ENCODE measurements at regions not wholly inside any gene's neighbourhood (a gene's known extent, or its start where the extent isn't known, plus 50 kb on each side); places are given as distances from the start of the nearest gene placed in this dataset.

DNA sequence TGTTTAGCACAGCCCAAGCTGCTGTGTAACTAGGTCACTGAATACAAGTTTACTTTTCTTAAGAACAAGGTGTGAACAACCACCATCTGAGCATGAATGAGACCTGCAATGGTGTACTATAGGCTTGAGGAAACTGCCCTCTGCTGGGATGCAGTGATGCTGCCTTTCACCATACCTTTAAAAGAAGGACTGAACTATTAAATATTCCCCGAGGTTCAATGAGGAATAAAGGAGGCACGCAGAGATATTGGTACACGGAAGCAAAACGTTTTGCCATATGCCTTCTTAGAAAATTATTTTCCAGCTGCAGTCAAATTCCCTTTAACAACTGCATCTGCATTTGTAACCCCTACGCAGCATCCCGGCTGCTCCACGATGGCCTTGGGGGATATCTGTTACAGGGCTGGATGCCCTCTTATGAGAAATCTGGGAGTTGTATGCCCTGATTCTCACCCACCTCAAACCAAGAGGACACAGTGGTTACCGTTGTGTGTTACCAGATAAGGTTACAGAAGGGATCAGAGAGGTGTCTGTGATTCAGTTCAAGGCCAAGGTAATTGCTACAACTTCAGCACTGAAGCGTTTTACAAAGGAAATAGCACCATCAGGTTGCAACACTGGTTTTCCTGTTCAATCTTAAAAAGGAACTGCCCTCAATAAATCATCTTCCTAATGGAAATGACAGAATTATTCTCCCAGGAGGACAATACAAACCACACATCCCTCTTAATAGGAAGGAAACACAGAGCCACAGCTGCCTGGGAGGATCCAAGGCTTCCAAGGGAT, 470.5 kb downstream of the LTN1 start:
- TF ChIP-seq, protein P1, sequence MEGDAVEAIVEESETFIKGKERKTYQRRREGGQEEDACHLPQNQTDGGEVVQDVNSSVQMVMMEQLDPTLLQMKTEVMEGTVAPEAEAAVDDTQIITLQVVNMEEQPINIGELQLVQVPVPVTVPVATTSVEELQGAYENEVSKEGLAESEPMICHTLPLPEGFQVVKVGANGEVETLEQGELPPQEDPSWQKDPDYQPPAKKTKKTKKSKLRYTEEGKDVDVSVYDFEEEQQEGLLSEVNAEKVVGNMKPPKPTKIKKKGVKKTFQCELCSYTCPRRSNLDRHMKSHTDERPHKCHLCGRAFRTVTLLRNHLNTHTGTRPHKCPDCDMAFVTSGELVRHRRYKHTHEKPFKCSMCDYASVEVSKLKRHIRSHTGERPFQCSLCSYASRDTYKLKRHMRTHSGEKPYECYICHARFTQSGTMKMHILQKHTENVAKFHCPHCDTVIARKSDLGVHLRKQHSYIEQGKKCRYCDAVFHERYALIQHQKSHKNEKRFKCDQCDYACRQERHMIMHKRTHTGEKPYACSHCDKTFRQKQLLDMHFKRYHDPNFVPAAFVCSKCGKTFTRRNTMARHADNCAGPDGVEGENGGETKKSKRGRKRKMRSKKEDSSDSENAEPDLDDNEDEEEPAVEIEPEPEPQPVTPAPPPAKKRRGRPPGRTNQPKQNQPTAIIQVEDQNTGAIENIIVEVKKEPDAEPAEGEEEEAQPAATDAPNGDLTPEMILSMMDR (conservative IDR thresholded peaks at IDR 0.05): peak; percentile 50
- no peak for TF ChIP-seq ZFX (IDR thresholded peaks at IDR 0.05)
- H3K27ac ChIP-seq: no peak overlapping the region

DNA sequence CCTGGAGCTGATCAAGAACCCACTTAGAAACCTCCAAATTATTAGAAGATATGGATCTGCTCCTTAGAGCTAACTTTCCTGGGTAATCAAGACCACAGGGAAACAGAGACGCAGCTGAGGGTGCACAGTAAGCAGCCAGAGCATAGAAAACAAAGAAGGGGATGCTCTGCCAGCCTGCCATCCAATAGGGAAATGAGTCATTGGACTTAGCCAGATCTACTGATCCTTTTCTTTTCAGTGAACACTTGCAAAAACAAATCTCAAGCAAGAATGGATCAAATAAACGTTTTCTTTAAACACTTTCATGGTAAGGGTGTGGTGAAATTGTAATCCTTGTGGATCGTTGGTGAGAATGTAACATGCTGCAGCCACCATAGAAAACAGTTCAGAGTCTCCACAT, 474.0 kb downstream of the LTN1 start:
- H3K27ac ChIP-seq: no peak overlapping the region
- TF ChIP-seq ZFX (IDR thresholded peaks at IDR 0.05): no peak
- TF ChIP-seq, protein P1 (conservative IDR thresholded peaks at IDR 0.05): no peak

DNA sequence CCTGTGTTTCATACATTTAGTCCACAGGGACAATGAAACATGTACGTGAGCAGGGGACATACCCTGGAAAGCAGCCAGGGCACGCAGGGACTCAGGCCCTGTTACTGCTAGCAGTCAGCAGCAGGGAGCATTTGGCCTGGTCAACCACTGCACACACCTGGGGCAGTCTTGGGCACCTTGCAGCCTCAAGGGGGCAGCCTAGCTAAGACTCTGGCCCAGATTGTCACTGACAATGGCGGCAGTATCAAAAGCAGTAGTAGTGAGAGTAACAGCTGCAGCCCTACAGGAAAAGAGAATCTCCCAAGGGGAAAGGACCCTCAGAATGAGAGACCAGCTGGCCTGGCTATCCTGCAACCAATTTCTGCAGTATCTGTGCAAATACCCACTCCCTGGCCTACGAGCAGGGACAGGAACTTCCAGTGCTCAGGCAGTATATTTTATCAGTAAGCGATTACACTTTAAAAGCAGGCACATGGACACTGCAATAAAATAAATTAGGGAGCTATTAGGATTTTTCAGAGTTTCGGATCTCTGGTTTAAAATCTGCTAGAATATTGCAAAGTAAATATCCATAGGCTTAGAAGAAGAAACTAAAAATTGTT, 475.6 kb downstream of the LTN1 start:
- TF ChIP-seq ZFX (IDR thresholded peaks at IDR 0.05): no peak
- TF ChIP-seq, protein P1 (conservative IDR thresholded peaks at IDR 0.05): peak; percentile 41

DNA sequence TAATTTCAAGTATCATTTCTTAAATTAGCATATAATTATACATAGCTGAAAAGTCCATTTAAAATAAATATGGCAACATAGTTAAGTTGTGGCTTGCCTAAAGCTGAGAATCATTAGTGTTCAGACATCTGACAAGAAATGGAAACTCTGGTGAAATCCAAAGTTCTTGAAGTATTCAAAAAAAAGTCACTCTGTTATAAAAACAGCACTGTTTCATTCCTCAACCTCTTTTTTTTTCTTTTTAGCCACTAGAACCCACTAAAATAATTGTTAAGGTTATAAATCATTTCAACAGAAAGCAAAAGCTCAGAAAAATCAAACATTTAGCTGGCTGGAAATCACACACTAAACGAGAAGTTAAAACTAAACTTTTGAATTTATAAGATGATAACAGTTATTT, 476.7 kb downstream of the LTN1 start:
- H3K27ac ChIP-seq: no peak overlapping the region
- TF ChIP-seq ZFX (IDR thresholded peaks at IDR 0.05): no peak
- TF ChIP-seq, protein P1 (conservative IDR thresholded peaks at IDR 0.05): no peak

More for the DNA sequence above, 475.6 kb downstream of the LTN1 start:
- no peak overlapping the region; the same call in 1 of the 2 replicates for H3K27ac ChIP-seq

DNA sequence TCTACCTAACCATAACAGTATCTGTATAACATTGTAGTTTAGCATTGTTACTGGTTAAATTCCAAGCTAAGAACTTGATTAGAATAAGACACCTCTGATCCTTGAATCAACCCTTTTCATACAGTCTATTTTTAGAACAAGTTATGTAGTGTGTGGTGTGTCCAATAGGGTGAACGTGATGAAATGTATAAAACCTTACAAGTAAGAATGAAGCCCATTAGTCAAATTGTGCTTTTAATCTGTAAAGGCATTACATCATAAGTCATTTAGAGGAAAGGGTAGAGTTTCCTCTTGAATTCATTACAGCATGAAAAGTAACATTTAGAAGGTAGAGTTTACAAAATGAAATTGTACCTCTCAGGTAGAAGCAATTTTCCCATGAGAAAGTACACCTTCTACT, 479.2 kb downstream of the LTN1 start:
- H3K27ac ChIP-seq: no peak overlapping the region
- no peak for TF ChIP-seq ZFX (IDR thresholded peaks at IDR 0.05)

DNA sequence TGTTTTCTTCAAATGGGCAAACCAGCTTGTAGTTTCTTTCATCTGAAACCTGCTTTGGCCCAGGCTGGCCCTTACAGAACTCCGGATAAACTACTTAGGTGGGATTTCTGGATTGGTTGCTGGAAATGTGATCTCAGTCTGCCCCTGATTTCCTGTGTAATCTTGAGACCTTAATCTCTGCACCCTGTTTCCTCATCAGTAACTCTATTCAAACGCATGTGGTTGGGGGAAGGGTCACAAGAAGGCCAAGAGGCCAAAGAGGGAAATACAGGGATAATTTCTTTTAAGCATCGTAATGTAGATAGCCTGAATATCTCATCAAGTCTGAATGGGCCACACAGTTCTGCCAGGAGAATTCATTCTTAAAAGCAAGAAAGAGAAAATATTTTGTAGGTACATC, 483.6 kb downstream of the LTN1 start:
- H3K27ac ChIP-seq: no peak overlapping the region
- no peak for TF ChIP-seq ZFX (IDR thresholded peaks at IDR 0.05)
- TF ChIP-seq, protein P1 (conservative IDR thresholded peaks at IDR 0.05): no peak

DNA sequence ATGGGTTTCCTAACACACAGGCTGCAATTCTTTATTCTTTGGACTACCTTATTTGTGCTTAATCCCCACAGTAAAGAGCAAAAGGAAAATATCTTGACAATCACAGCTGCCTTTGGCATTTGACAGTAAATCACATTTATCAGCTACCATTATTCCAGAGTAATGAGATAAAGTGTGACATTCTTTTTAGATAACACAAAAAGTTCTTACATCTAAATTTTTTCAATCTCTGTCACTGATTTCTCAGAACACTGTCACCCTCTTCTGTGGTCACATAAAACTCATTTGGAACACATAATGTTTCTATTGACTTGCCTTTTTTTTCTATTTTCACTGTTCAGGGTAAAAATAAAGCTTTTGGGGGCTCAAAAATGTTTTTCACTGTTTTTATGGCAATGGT, 484.6 kb downstream of the LTN1 start:
- H3K27ac ChIP-seq: no peak overlapping the region
- TF ChIP-seq ZFX (IDR thresholded peaks at IDR 0.05): no peak
- TF ChIP-seq, protein P1 (conservative IDR thresholded peaks at IDR 0.05): no peak
